Esophagus muscularis mucosa (tissue), 4 donors: ENCODE measurements at regions not wholly inside any gene's neighbourhood (a gene's known extent, or its start where the extent isn't known, plus 50 kb on each side); places are given as distances from the start of the nearest gene placed in this dataset.

Experiments
- DNase-seq: peaks from one replicate; pipeline ENCODE4 v3.0.0-alpha.2; 2017; ENCODE audit errors: extremely low spot score
- H3K27ac ChIP-seq, 4 donors: fragments of 200-600 bp; sonication (generic); replicated peaks in 1 of 4; 1 replicate in 3 of 4; 2 replicates in 1 of 4; pipeline ENCODE4 v1.5.1; 2016 to 2019; ENCODE audit warnings: mild to moderate bottlenecking in 1 of 4
- H3K27me3 ChIP-seq, 4 donors: fragments of 200-600 bp; sonication (generic); one replicate each; pipeline versions ENCODE4 v1.5.1 to v1.6.0; 2016 to 2019
- H3K36me3 ChIP-seq, 4 donors: fragments of 200-600 bp; sonication (generic); one replicate each; pipeline ENCODE4 v1.5.1; 2016 to 2019
- H3K4me1 ChIP-seq, 4 donors: fragments of 200-600 bp; sonication (generic); one replicate each; pipeline ENCODE4 v1.5.1; 2016 to 2019
- H3K4me3 ChIP-seq, 4 donors: fragments of 200-600 bp; sonication (generic); 1 replicate in 2 of 4; 2 replicates in 2 of 4; pipeline ENCODE4 v1.5.1; 2016 to 2019; ENCODE audit warnings: mild to moderate bottlenecking in 4 of 4, moderate library complexity in 1 of 4
- H3K9me3 ChIP-seq, 4 donors: fragments of 200-600 bp; sonication (generic); 1 replicate in 3 of 4; 2 replicates in 1 of 4; pipeline ENCODE4 v1.5.1; 2016 to 2019
- CTCF ChIP-seq, 3 experiments: fragments of 200-600 bp in 2 of 3; fragments of 450-650 bp in 1 of 3; sonication (generic) in 2 of 3; IDR thresholded peaks; one replicate each; pipeline ENCODE4 v1.5.1; 2017 to 2019; ENCODE audit warnings: antibody characterized with exemption in 3 of 3, mild to moderate bottlenecking in 2 of 3, moderate library complexity in 1 of 3
- EP300 ChIP-seq: sonication (generic); formaldehyde crosslinking; IDR thresholded peaks from one replicate; pipeline ENCODE4 v1.6.1; 2017; ENCODE audit warnings: antibody characterized with exemption
- POLR2A ChIP-seq: fragments of 450-650 bp; IDR thresholded peaks from one replicate; pipeline ENCODE4 v1.6.1; 2017; ENCODE audit warnings: antibody characterized with exemption, moderate library complexity, mild to moderate bottlenecking, low read depth
- POLR2AphosphoS5 ChIP-seq, 2 donors: sonication (generic); formaldehyde crosslinking; IDR thresholded peaks; one replicate each; pipeline ENCODE4 v1.6.1; 2017; ENCODE audit warnings: antibody characterized with exemption in 2 of 2
- WGBS: methylation state at CpG from one replicate; pipeline ENCODE4 v1.1.5; 2018; 5-methylcytosine and 5-hydroxymethylcytosine counted together
- intact Hi-C: fragments of 100-400 bp; cut with DNase I; formaldehyde crosslinking; loops from one replicate; pipeline ENCODE4 v1.15.1; 2023

- Histone ChIP-seq H3K27me3 (no peaks in the 10 kb centered on the region), H3K9me3 (no peaks in the 10 kb centered on the region), H3K4me3 (no peak overlapping the region), H3K27ac (no peak overlapping the region), H3K4me1 (peaks cover 0 to 5% (median 0%) of the 10 kb centered on the region in 4 donors), H3K36me3 (no peaks in the 10 kb centered on the region)
- intact Hi-C loops: no loop called here
- no peak for TF ChIP-seq CTCF (IDR thresholded peaks at IDR 0.05)
- no peak for TF ChIP-seq POLR2AphosphoS5 (IDR thresholded peaks at IDR 0.05)
- no peak for TF ChIP-seq POLR2A
- no peak for TF ChIP-seq EP300
- DNase-seq: no peak
- 87% methylated on average over 3 of the region's 3 CpGs for WGBS
These were observed 429.2 kb upstream of the DACH1 start for GRCh38 chr13:72296246-72296645.

GRCh38 chr13:72295153-72295552 is 428.1 kb upstream of the DACH1 start:
- DNase-seq: no peak
- WGBS: 62% methylated on average over 2 of the region's 2 CpGs
- Histone ChIP-seq H3K4me3 (no peak overlapping the region), H3K27ac (no peak overlapping the region), H3K4me1 (peaks cover 0 to 5% (median 0%) of the 10 kb centered on the region in 4 donors), H3K36me3 (no peaks in the 10 kb centered on the region), H3K27me3 (no peaks in the 10 kb centered on the region), H3K9me3 (no peaks in the 10 kb centered on the region)
- intact Hi-C loops: no loop called here
- TF ChIP-seq EP300 (no peak), POLR2A (no peak), POLR2AphosphoS5 (IDR thresholded peaks at IDR 0.05) (no peak), CTCF (IDR thresholded peaks at IDR 0.05) (no peak)

- WGBS: 49% methylated on average over 1 of the region's 1 CpG
- TF ChIP-seq EP300 (no peak), POLR2AphosphoS5 (IDR thresholded peaks at IDR 0.05) (no peak), POLR2A (no peak), CTCF (IDR thresholded peaks at IDR 0.05) (no peak)
- intact Hi-C loops: no loop called here
- Histone ChIP-seq H3K4me1 (peaks cover 0 to 5% (median 0%) of the 10 kb centered on the region in 4 donors), H3K36me3 (no peaks in the 10 kb centered on the region), H3K4me3 (no peak overlapping the region), H3K27ac (no peak overlapping the region), H3K27me3 (no peaks in the 10 kb centered on the region), H3K9me3 (peaks cover 0 to 3% (median 0%) of the 10 kb centered on the region in 4 donors)
- DNase-seq: no peak
These were observed 426.2 kb upstream of the DACH1 start for GRCh38 chr13:72293206-72293605.

GRCh38 chr13:72290962-72291681 is 424.1 kb upstream of the DACH1 start:
- intact Hi-C loops: no loop called here
- no peaks in the 10 kb centered on the region for H3K27me3 ChIP-seq
- no peak for TF ChIP-seq CTCF (IDR thresholded peaks at IDR 0.05)
- TF ChIP-seq POLR2A: no peak
- TF ChIP-seq EP300: no peak
- TF ChIP-seq POLR2AphosphoS5 (IDR thresholded peaks at IDR 0.05): no peak

GRCh38 chr13:72286421-72286820 is 419.4 kb upstream of the DACH1 start:
- H3K27me3 ChIP-seq: no peaks in the 10 kb centered on the region
- no peak overlapping the region for H3K27ac ChIP-seq
- intact Hi-C loops: no loop called here
- H3K4me1 ChIP-seq: no peaks in the 10 kb centered on the region
- peaks cover 0 to 3% (median 2%) of the 10 kb centered on the region in 4 donors for H3K9me3 ChIP-seq
- no peak overlapping the region for H3K4me3 ChIP-seq
- TF ChIP-seq POLR2A: no peak
- TF ChIP-seq CTCF (IDR thresholded peaks at IDR 0.05): no peak
- no peak for TF ChIP-seq POLR2AphosphoS5 (IDR thresholded peaks at IDR 0.05)
- no peak for DNase-seq
- no peaks in the 10 kb centered on the region for H3K36me3 ChIP-seq

More at GRCh38 chr13:72290962-72291681, 424.1 kb upstream of the DACH1 start:
- H3K4me3 ChIP-seq: no peak overlapping the region
- peaks cover 0 to 5% (median 0%) of the 10 kb centered on the region in 4 donors for H3K4me1 ChIP-seq
- H3K36me3 ChIP-seq: no peaks in the 10 kb centered on the region
- peaks cover 0 to 3% (median 2%) of the 10 kb centered on the region in 4 donors for H3K9me3 ChIP-seq
- H3K27ac ChIP-seq: no peak overlapping the region
- DNase-seq: no peak
